SU-DHL-6 (cell line): ENCODE measurements at regions not wholly inside any gene's neighbourhood (a gene's known extent, or its start where the extent isn't known, plus 50 kb on each side); places are given as distances from the start of the nearest gene placed in this dataset.

ENCODE experiments used
- H2AFZ ChIP-seq: fragments of 200-600 bp; sonication (generic); 2 replicates; pipeline ENCODE4 v1.6.1; 2014; ENCODE audit warnings: low read depth, mild to moderate bottlenecking, moderate library complexity, mixed read lengths, antibody characterized with exemption, low read length; ENCODE audit not compliant: severe bottlenecking
- H3F3A ChIP-seq: fragments of 200-600 bp; shearing (Covaris generic); 2 replicates; pipeline ENCODE4 v1.6.0; 2016; ENCODE audit warnings: antibody characterized with exemption, mild to moderate bottlenecking; ENCODE audit not compliant: insufficient read depth
- H3K27ac ChIP-seq: fragments of 200-600 bp; sonication (generic); 2 replicates; pipeline ENCODE4 v1.5.1; 2016; ENCODE audit warnings: low read depth, mild to moderate bottlenecking, low read length, moderate library complexity, mixed read lengths
- H3K27me3 ChIP-seq: fragments of 200-600 bp; sonication (generic), shearing (Covaris generic); 2 replicates; pipeline ENCODE4 v1.6.0; 2014; ENCODE audit warnings: mild to moderate bottlenecking, low read length
- H3K36me3 ChIP-seq: fragments of 200-600 bp; sonication (generic); 2 replicates; pipeline ENCODE4 v1.6.1; 2014; ENCODE audit warnings: mild to moderate bottlenecking, low read length, mixed read lengths
- H3K4me2 ChIP-seq: fragments of 300-600, 200-600 bp; shearing (Covaris generic), sonication (generic); 2 replicates; pipeline ENCODE4 v1.6.0; 2014; ENCODE audit warnings: low read length, low read depth, mild to moderate bottlenecking; ENCODE audit not compliant: poor library complexity, severe bottlenecking
- H3K4me3 ChIP-seq: fragments of 200-600 bp; sonication (generic); 2 replicates; pipeline ENCODE4 v1.5.1; 2014; ENCODE audit warnings: antibody characterized with exemption, low read length, mild to moderate bottlenecking, mixed read lengths; ENCODE audit not compliant: insufficient read depth, poor library complexity, severe bottlenecking
- H3K79me2 ChIP-seq: fragments of 200-600 bp; sonication (generic); 2 replicates; pipeline ENCODE4 v1.6.1; 2014; ENCODE audit warnings: mild to moderate bottlenecking, low read length, moderate library complexity; ENCODE audit not compliant: insufficient read depth
- H3K9ac ChIP-seq: fragments of 200-600 bp; sonication (generic); 2 replicates; pipeline ENCODE4 v1.7.0; 2014; ENCODE audit warnings: mild to moderate bottlenecking, low read length
- H3K9me2 ChIP-seq: fragments of 200-600 bp; sonication (generic); replicated peaks from 2 replicates; pipeline ENCODE4 v1.6.1; 2014; ENCODE audit warnings: low read length; ENCODE audit not compliant: insufficient read depth
- H3K9me3 ChIP-seq: fragments of 200-600 bp; sonication (generic); 2 replicates; pipeline ENCODE4 v1.6.1; 2014; ENCODE audit warnings: low read length, mixed read lengths; ENCODE audit not compliant: insufficient read depth
- H4K20me1 ChIP-seq: fragments of 200-600 bp; sonication (generic); 2 replicates; pipeline ENCODE4 v1.6.1; 2014; ENCODE audit warnings: low read depth, mild to moderate bottlenecking, antibody characterized with exemption, low read length, moderate library complexity, mixed read lengths
- CTCF ChIP-seq: fragments of 200-600 bp; sonication (generic); IDR thresholded peaks from one replicate; pipeline ENCODE4 v1.5.1; 2017; ENCODE audit warnings: antibody characterized with exemption, mild to moderate bottlenecking, low read length, moderate library complexity; ENCODE audit not compliant: insufficient read depth, poor library complexity, severe bottlenecking
- EZH2phosphoT487 ChIP-seq: fragments of 200-600 bp; sonication (generic), shearing (Covaris generic); conservative IDR thresholded peaks from 2 replicates; pipeline ENCODE4 v1.6.1; 2018; ENCODE audit warnings: mild to moderate bottlenecking, antibody characterized with exemption, low read length, moderate library complexity, mixed read lengths

GRCh38 chr2:122519366-122519765 lies 763.9 kb downstream of the TSN start:
- Histone ChIP-seq H3K27me3 (no peaks in the 10 kb centered on the region), H3K27ac (no peak overlapping the region), H3K4me2 (no peak overlapping the region), H3F3A (no peaks in the 10 kb centered on the region), H3K79me2 (no peaks in the 10 kb centered on the region), H3K9ac (no peak overlapping the region), H4K20me1 (no peaks in the 10 kb centered on the region), H2AFZ (no peak overlapping the region), H3K4me3 (no peak overlapping the region), H3K9me3 (no peaks in the 10 kb centered on the region), H3K36me3 (no peaks in the 10 kb centered on the region), H3K9me2 (no peaks in the 10 kb centered on the region)
- TF ChIP-seq CTCF, result no peak
- no peak for TF ChIP-seq EZH2phosphoT487

- TF ChIP-seq CTCF, result no peak
- TF ChIP-seq EZH2phosphoT487, result no peak
- Histone ChIP-seq H2AFZ (no peak overlapping the region), H3K9ac (no peak overlapping the region), H3K4me3 (no peak overlapping the region), H3K9me3 (no peaks in the 10 kb centered on the region), H3K79me2 (no peaks in the 10 kb centered on the region), H3K27ac (no peak overlapping the region), H3K9me2 (no peaks in the 10 kb centered on the region), H4K20me1 (no peaks in the 10 kb centered on the region), H3K36me3 (no peaks in the 10 kb centered on the region), H3K4me2 (no peak overlapping the region), H3K27me3 (no peaks in the 10 kb centered on the region), H3F3A (no peaks in the 10 kb centered on the region)
Measured at GRCh38 chr2:122519821-122520611, 764.6 kb downstream of the TSN start.

- H3K9me2 ChIP-seq, result no peaks in the 10 kb centered on the region
- H4K20me1 ChIP-seq, result no peaks in the 10 kb centered on the region
- TF ChIP-seq CTCF, result no peak
- no peak for TF ChIP-seq EZH2phosphoT487
- no peaks in the 10 kb centered on the region for H3K79me2 ChIP-seq
- no peak overlapping the region for H3K27ac ChIP-seq
- no peaks in the 10 kb centered on the region for H3K36me3 ChIP-seq
- no peaks in the 10 kb centered on the region for H3F3A ChIP-seq
- H3K4me2 ChIP-seq, result no peak overlapping the region
- H3K9ac ChIP-seq, result no peak overlapping the region
- no peaks in the 10 kb centered on the region for H3K9me3 ChIP-seq
- no peaks in the 10 kb centered on the region; the same call in 1 of the 2 replicates for H3K27me3 ChIP-seq
- no peak overlapping the region for H2AFZ ChIP-seq
- H3K4me3 ChIP-seq, result no peak overlapping the region
Measured at GRCh38 chr2:122523143-122523542, 767.7 kb downstream of the TSN start.
